ENCODE measurements at regions not wholly inside any gene's neighbourhood (a gene's known extent, or its start where the extent isn't known, plus 50 kb on each side); places are given as distances from the start of the nearest gene placed in this dataset.

DNA sequence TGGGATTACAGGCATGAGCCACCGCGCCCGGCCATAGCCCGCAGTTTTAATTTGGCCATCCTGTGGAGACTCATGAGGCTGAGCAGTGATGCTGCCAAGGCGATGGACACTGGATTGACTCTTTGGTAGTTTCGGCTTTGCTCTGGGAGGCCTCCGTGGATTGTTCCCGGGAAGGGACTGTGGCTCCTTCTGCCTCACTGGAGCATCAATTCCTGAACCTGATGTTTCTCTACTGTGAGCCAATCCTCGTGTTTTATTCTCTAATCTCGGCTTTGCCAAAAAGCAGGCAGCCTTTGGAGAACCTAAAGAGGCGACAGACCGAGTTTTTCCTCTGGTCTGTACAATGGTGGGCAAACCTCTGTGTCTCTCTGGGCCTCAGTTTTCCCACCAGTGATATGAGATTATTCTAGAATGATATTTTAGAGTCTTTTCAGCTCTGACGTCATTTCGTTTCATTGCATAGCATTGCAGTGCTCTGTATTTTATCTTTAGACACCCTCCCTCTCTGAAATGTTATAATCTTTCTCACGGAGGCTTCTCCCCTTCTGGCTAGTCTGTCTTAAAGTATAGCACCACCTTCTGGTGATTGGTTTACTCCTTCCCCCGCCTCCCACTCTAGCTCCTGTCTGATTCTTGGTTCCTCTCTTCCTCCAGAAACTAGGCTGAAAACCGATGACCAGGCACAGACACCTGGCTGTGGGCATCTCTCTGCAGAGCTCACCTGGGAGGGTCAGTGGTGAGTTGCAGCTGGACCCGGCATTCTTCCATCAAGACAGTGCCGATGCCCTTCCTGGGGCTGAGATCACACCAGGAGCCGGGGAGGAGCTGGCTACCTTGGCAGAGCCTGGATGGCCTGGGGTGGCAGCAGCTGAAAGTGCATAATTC is 341.3 kb downstream of the MYCN start:
- Mint-ChIP-seq H3K9me3 (ENCODE audit: unreplicated experiment) (peaks cover 5% of the 10 kb centered on the region), H3K27ac (ENCODE audit: unreplicated experiment) (no peak overlapping the region), H3K4me1 (ENCODE audit: low read depth, unreplicated experiment) (peaks cover 30% of the 10 kb centered on the region), H3K4me3 (ENCODE audit: unreplicated experiment) (no peak overlapping the region), H3K36me3 (ENCODE audit: unreplicated experiment) (no peaks in the 10 kb centered on the region), H3K27me3 (ENCODE audit: unreplicated experiment) (peaks cover 10% of the 10 kb centered on the region)
- DNase-seq, result peak; percentile 32
- TF ChIP-seq, protein P1, sequence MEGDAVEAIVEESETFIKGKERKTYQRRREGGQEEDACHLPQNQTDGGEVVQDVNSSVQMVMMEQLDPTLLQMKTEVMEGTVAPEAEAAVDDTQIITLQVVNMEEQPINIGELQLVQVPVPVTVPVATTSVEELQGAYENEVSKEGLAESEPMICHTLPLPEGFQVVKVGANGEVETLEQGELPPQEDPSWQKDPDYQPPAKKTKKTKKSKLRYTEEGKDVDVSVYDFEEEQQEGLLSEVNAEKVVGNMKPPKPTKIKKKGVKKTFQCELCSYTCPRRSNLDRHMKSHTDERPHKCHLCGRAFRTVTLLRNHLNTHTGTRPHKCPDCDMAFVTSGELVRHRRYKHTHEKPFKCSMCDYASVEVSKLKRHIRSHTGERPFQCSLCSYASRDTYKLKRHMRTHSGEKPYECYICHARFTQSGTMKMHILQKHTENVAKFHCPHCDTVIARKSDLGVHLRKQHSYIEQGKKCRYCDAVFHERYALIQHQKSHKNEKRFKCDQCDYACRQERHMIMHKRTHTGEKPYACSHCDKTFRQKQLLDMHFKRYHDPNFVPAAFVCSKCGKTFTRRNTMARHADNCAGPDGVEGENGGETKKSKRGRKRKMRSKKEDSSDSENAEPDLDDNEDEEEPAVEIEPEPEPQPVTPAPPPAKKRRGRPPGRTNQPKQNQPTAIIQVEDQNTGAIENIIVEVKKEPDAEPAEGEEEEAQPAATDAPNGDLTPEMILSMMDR (IDR thresholded peaks at IDR 0.05; ENCODE audit: partially characterized antibody, unreplicated experiment), result peak; percentile 40

DNA sequence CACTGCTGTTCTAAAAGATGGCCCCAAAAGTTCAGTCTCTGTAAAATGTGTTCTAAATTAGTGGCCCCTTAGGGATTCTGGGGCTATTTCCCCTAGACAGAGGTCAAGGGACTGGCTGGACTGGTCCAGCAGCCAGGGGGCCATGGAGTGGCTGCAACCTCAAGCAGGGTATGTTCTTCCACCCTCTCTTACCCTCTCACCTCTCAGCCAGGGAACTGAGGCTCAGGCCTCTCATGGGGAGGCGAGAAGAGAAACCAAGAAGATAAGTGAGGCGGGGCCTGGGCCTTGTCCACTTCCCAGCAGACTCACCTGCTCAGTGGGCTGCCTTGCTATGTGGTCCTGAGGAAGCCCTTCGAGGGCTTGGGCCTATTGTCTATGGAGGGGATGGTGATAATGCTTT is 339.7 kb downstream of the MYCN start:
- H3K36me3 Mint-ChIP-seq (ENCODE audit: unreplicated experiment), result no peaks in the 10 kb centered on the region
- H3K27ac Mint-ChIP-seq (ENCODE audit: unreplicated experiment), result peak overlapping the region; percentile 11
- no peak for DNase-seq
- H3K27me3 Mint-ChIP-seq (ENCODE audit: unreplicated experiment), result peaks cover 7% of the 10 kb centered on the region
- no peak overlapping the region for H3K4me3 Mint-ChIP-seq (ENCODE audit: unreplicated experiment)
- TF ChIP-seq, protein P1 (IDR thresholded peaks at IDR 0.05; ENCODE audit: partially characterized antibody, unreplicated experiment), result no peak
- H3K4me1 Mint-ChIP-seq (ENCODE audit: low read depth, unreplicated experiment), result peaks cover 20% of the 10 kb centered on the region
- H3K9me3 Mint-ChIP-seq (ENCODE audit: unreplicated experiment), result peaks cover 4% of the 10 kb centered on the region

DNA sequence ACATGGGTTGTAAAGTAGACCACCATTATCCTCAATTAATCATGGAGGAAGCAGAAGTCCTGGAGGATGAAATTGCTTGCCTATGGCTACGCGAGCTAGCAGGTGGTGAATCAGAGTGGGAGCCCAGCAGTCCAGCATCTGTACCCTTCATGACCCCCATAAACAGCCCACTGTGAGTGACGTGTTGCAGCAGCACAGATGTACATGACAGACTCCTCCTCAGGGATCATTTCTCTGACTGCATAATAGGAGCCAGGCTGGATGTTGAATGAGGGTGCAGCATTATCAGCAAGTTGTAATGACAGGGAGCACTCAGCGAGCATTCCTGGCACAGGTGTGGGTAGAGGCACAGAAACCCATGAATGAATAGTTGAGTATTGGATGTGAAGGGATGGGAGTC is 339.3 kb downstream of the MYCN start:
- TF ChIP-seq, protein P1 (IDR thresholded peaks at IDR 0.05; ENCODE audit: partially characterized antibody, unreplicated experiment), result no peak
- DNase-seq, result no peak
- no peaks in the 10 kb centered on the region for H3K36me3 Mint-ChIP-seq (ENCODE audit: unreplicated experiment)
- H3K27ac Mint-ChIP-seq (ENCODE audit: unreplicated experiment), result peak overlapping the region; percentile 11
- no peak overlapping the region for H3K4me3 Mint-ChIP-seq (ENCODE audit: unreplicated experiment)
- H3K9me3 Mint-ChIP-seq (ENCODE audit: unreplicated experiment), result peaks cover 2% of the 10 kb centered on the region
- H3K4me1 Mint-ChIP-seq (ENCODE audit: low read depth, unreplicated experiment), result peaks cover 15% of the 10 kb centered on the region
- peaks cover 5% of the 10 kb centered on the region for H3K27me3 Mint-ChIP-seq (ENCODE audit: unreplicated experiment)

DNA sequence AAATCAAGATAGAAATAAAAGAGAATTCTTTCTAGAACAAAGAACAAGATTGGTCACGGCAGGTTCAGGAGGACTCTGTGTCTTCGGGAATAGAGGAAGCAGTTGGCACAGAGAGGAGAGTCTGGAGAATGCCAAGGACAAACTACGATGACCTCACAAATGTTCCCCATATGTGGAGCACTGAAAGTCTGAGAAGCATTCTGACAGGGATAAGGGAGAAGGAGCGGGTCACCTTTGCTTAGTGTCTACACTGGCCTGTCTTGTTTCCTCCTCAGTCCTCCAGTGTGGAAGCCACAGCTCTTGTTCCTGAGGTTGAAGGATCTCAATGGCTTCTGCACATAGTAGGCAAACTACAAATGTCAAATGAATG is 338.8 kb downstream of the MYCN start:
- Mint-ChIP-seq H3K4me3 (ENCODE audit: unreplicated experiment) (no peak overlapping the region), H3K27ac (ENCODE audit: unreplicated experiment) (no peak overlapping the region), H3K4me1 (ENCODE audit: low read depth, unreplicated experiment) (peaks cover 12% of the 10 kb centered on the region), H3K9me3 (ENCODE audit: unreplicated experiment) (peaks cover 2% of the 10 kb centered on the region), H3K36me3 (ENCODE audit: unreplicated experiment) (no peaks in the 10 kb centered on the region), H3K27me3 (ENCODE audit: unreplicated experiment) (peaks cover 5% of the 10 kb centered on the region)
- no peak for DNase-seq
- TF ChIP-seq, protein P1 (IDR thresholded peaks at IDR 0.05; ENCODE audit: partially characterized antibody, unreplicated experiment), result no peak
